HepG2 (cell line): ENCODE measurements at regions not wholly inside any gene's neighbourhood (a gene's known extent, or its start where the extent isn't known, plus 50 kb on each side); places are given as distances from the start of the nearest gene placed in this dataset.

ENCODE experiments used
- ATAC-seq: fragments of 200-7000 bp; cut with Tn5 transposase; 3 replicates; pipeline ENCODE4 v1.9.1; 2020; ENCODE audit warnings: mild to moderate bottlenecking, moderate library complexity
- BruUV-seq: library from RNA; stranded (reverse); fragments of 400-500 nt; replicated peaks from 2 replicates; lab custom pipeline; 2021; lab: Mats Ljungman, UMichigan
- CTCF ChIA-PET: fragments of 300-600 bp; formaldehyde crosslinking; extraction: SDS; loops from one replicate; lab custom pipeline; 2021; ENCODE audit warnings: low total read pairs, inconsistent platforms, low intra/inter-chr PET ratio; lab: Yijun Ruan, JAX
- POLR2A ChIA-PET: fragments of 350-600 bp; sonication (Branson Sonifier 250); formaldehyde crosslinking; loops from one replicate; lab custom pipeline; 2020; ENCODE audit warnings: antibody characterized with exemption, inconsistent platforms; lab: Yijun Ruan, JAX
- DNase-seq: peaks from one replicate; pipeline ENCODE4 v3.0.0-alpha.2; 2015; ENCODE audit warnings: low spot score
- FAIRE-seq: peaks from 3 replicates; lab custom pipeline; 2011; peaks lifted over from hg19 to GRCh38; lab: Jason Lieb, UNC
- H2AFZ ChIP-seq: one replicate; pipeline ENCODE4 v1.6.1; 2011; ENCODE audit warnings: low read length, inconsistent platforms
- H3K27ac ChIP-seq: fragments of 300-600 bp; 3 replicates; pipeline ENCODE4 v1.8.0; 2011; ENCODE audit warnings: mixed run types, mild to moderate bottlenecking, mixed read lengths, low read length, inconsistent platforms; ENCODE audit not compliant: insufficient read depth; ENCODE audit errors: extremely low read length
- H3K27me3 ChIP-seq, 2 experiments: fragments of 200-600 bp in 1 of 2; 2 replicates in 1 of 2; 3 replicates in 1 of 2; pipeline versions ENCODE4 v1.6.0 to v1.8.0; 2011; ENCODE audit warnings: low read length in 2 of 2, mild to moderate bottlenecking in 2 of 2, moderate library complexity in 2 of 2, inconsistent platforms in 1 of 2; ENCODE audit not compliant: insufficient read depth in 2 of 2, control insufficient read depth in 1 of 2
- H3K36me3 ChIP-seq, 2 experiments: fragments of 200-600 bp in 1 of 2; replicated peaks in 1 of 2; 2 replicates in 1 of 2; 3 replicates in 1 of 2; pipeline versions ENCODE4 v1.5.1 to v1.8.0; 2011; ENCODE audit warnings: low read length in 2 of 2, inconsistent platforms in 1 of 2; ENCODE audit not compliant: insufficient read depth in 2 of 2, control insufficient read depth in 1 of 2
- H3K4me1 ChIP-seq: 2 replicates; pipeline ENCODE4 v1.5.1; 2012; ENCODE audit warnings: low read length, inconsistent platforms; ENCODE audit not compliant: insufficient read depth
- H3K4me2 ChIP-seq: 2 replicates; pipeline ENCODE4 v1.6.0; 2011; ENCODE audit warnings: low read depth, low read length, inconsistent platforms
- H3K4me3 ChIP-seq, 3 experiments: fragments of 200-600 bp in 1 of 3; sonication (generic), shearing (Covaris generic) in 1 of 3; replicated peaks in 1 of 3; 2 replicates each; pipeline ENCODE4 v1.5.1; 2011 to 2016; ENCODE audit warnings: low read length in 3 of 3, inconsistent platforms in 2 of 3, low read depth in 2 of 3, mild to moderate bottlenecking in 2 of 3, control low read depth in 1 of 3, mixed read lengths in 1 of 3; ENCODE audit not compliant: insufficient read depth in 1 of 3
- H3K79me2 ChIP-seq: one replicate; pipeline ENCODE4 v1.6.1; 2011; ENCODE audit warnings: low read length, inconsistent platforms; ENCODE audit not compliant: insufficient read depth
- H3K9ac ChIP-seq: 2 replicates; pipeline ENCODE4 v1.6.0; 2011; ENCODE audit warnings: mild to moderate bottlenecking, low read depth, low read length, inconsistent platforms; ENCODE audit not compliant: insufficient read depth
- H3K9me3 ChIP-seq: 2 replicates; pipeline ENCODE4 v1.5.1; 2012; ENCODE audit warnings: mild to moderate bottlenecking, low read length
- H4K20me1 ChIP-seq: 2 replicates; pipeline ENCODE4 v1.6.0; 2011; ENCODE audit warnings: inconsistent platforms, mild to moderate bottlenecking, low read length, moderate library complexity; ENCODE audit not compliant: insufficient read depth
- CEBPB ChIP-seq: IDR thresholded peaks from 2 replicates; pipeline ENCODE4 v1.6.1; 2011; ENCODE audit warnings: low read depth, low read length, improper control_type of control experiment, borderline replicate concordance
- CSRNP1 ChIP-seq: sonication (generic); formaldehyde crosslinking; IDR thresholded peaks from 2 replicates; pipeline ENCODE4 v1.8.1; 2023; ENCODE audit warnings: mild to moderate bottlenecking, missing genetic modification reagents
- HMG20A ChIP-seq: IDR thresholded peaks from 2 replicates; pipeline ENCODE4 v1.6.1; 2016; ENCODE audit warnings: borderline replicate concordance
- KLF11 ChIP-seq: IDR thresholded peaks from 2 replicates; pipeline ENCODE4 v1.6.1; 2016; ENCODE audit warnings: missing compliant biosample characterization
- MEF2D ChIP-seq: sonication (generic); formaldehyde crosslinking; IDR thresholded peaks from 2 replicates; pipeline ENCODE4 v1.5.1; 2020; ENCODE audit warnings: mild to moderate bottlenecking, missing genetic modification reagents
- NFKBIZ ChIP-seq: IDR thresholded peaks from 2 replicates; pipeline ENCODE4 v1.6.1; 2018; ENCODE audit warnings: missing genetic modification reagents, missing compliant biosample characterization
- SIX4 ChIP-seq: sonication (generic); formaldehyde crosslinking; IDR thresholded peaks from 2 replicates; pipeline ENCODE4 v1.4.0; 2020; ENCODE audit warnings: missing genetic modification reagents
- SMYD3 ChIP-seq: sonication (generic); formaldehyde crosslinking; IDR thresholded peaks from 2 replicates; pipeline ENCODE4 v1.8.1; 2023; ENCODE audit warnings: mild to moderate bottlenecking, missing genetic modification reagents
- SP140L ChIP-seq: sonication (generic); formaldehyde crosslinking; IDR thresholded peaks from 2 replicates; pipeline ENCODE4 v1.4.0; 2020; ENCODE audit warnings: missing genetic modification reagents, borderline replicate concordance
- TMF1 ChIP-seq: sonication (generic); formaldehyde crosslinking; IDR thresholded peaks from 2 replicates; pipeline ENCODE4 v1.8.1; 2022; ENCODE audit warnings: low read depth, missing genetic modification reagents
- ZBTB38 ChIP-seq: sonication (generic); formaldehyde crosslinking; IDR thresholded peaks from 2 replicates; pipeline ENCODE4 v1.5.1; 2020; ENCODE audit warnings: mild to moderate bottlenecking, missing genetic modification reagents
- ZFP36L1 ChIP-seq: sonication (generic); formaldehyde crosslinking; IDR thresholded peaks from 2 replicates; pipeline ENCODE4 v1.8.0; 2022; ENCODE audit warnings: mild to moderate bottlenecking, missing genetic modification reagents, moderate library complexity
- ZNF136 ChIP-seq: sonication (generic); formaldehyde crosslinking; IDR thresholded peaks from 2 replicates; pipeline ENCODE4 v1.8.1; 2022; ENCODE audit warnings: low read depth, mild to moderate bottlenecking, moderate library complexity, missing genetic modification reagents
- ZNF329 ChIP-seq: sonication (generic); formaldehyde crosslinking; IDR thresholded peaks from 2 replicates; pipeline ENCODE4 v1.9.0; 2021; ENCODE audit warnings: low read depth, mild to moderate bottlenecking, missing genetic modification reagents
- ZNF746 ChIP-seq: sonication (generic); formaldehyde crosslinking; IDR thresholded peaks from 2 replicates; pipeline ENCODE4 v1.8.0; 2022; ENCODE audit warnings: mild to moderate bottlenecking, missing genetic modification reagents
- WGBS: methylation state at CpG from one replicate; pipeline ENCODE4 v1.1.6; 2017; ENCODE audit warnings: low lambda C conversion rate; 5-methylcytosine and 5-hydroxymethylcytosine counted together
- in situ Hi-C: cut with HindIII; loops from 2 replicates; pipeline ENCODE4 v1.10.0; 2017; ENCODE audit warnings: low pct_unique_long_range_greater_than_20kb; ENCODE audit not compliant: extremely low pct_ligation_motif_present
- intact Hi-C: fragments of 100-400 bp; cut with micrococcal nuclease; formaldehyde crosslinking; loops from one replicate; pipeline ENCODE4 v1.10.0; 2022; ENCODE audit not compliant: unreplicated experiment
- TF ChIP-seq, protein P1 (sequence below): IDR thresholded peaks from 2 replicates; pipeline ENCODE4 v1.6.1; 2016; ENCODE audit warnings: missing compliant biosample characterization, missing genetic modification reagents, borderline replicate concordance
- TF ChIP-seq, protein P2 (sequence below): conservative IDR thresholded peaks from 2 replicates; pipeline ENCODE4 v1.6.1; 2018; ENCODE audit warnings: missing genetic modification reagents

- intact Hi-C loops, result no loop called here
- Histone ChIP-seq H3K36me3 (no peaks in the 10 kb centered on the region), H3K4me3 (no peak overlapping the region), H3K4me2 (no peak overlapping the region), H2AFZ (no peak overlapping the region), H3K9ac (no peak overlapping the region), H3K27ac (no peak overlapping the region), H3K9me3 (peaks cover 94% of the 10 kb centered on the region), H4K20me1 (no peaks in the 10 kb centered on the region), H3K4me1 (no peaks in the 10 kb centered on the region), H3K27me3 (no peaks in the 10 kb centered on the region), H3K79me2 (no peaks in the 10 kb centered on the region)
- TF ChIP-seq SIX4 (CRISPR knock-in tag), result no peak
- TF ChIP-seq, protein P1, sequence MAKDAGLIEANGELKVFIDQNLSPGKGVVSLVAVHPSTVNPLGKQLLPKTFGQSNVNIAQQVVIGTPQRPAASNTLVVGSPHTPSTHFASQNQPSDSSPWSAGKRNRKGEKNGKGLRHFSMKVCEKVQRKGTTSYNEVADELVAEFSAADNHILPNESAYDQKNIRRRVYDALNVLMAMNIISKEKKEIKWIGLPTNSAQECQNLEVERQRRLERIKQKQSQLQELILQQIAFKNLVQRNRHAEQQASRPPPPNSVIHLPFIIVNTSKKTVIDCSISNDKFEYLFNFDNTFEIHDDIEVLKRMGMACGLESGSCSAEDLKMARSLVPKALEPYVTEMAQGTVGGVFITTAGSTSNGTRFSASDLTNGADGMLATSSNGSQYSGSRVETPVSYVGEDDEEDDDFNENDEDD (CRISPR knock-in tag), result no peak
- ChIA-PET POLR2A (no interaction called here), CTCF (no interaction called here)
- in situ Hi-C loops, result no loop called here
- ATAC-seq (no peak), DNase-seq (no peak), FAIRE-seq (no peak)
- WGBS, result 33% methylated on average over 4 of the region's 4 CpGs
- BruUV-seq, result no TSS peak
These were observed 338.3 kb downstream of the CBLN4 start for GRCh38 chr20:55667024-55667423.

- BruUV-seq, result no TSS peak
- ATAC-seq (no peak), DNase-seq (no peak), FAIRE-seq (no peak)
- no peaks in the 10 kb centered on the region for H3K27me3 ChIP-seq
- no peaks in the 10 kb centered on the region for H3K79me2 ChIP-seq
- intact Hi-C loops, result no loop called here
- POLR2A ChIA-PET, result no interaction called here
- H3K9me3 ChIP-seq, result peaks cover 97% of the 10 kb centered on the region
- no peak overlapping the region for H2AFZ ChIP-seq
- in situ Hi-C loops, result no loop called here
- no peak overlapping the region for H3K9ac ChIP-seq
- 18% methylated on average over 3 of the region's 3 CpGs for WGBS
- H4K20me1 ChIP-seq, result no peaks in the 10 kb centered on the region
- H3K4me1 ChIP-seq, result no peaks in the 10 kb centered on the region
- CTCF ChIA-PET, result no interaction called here
- H3K4me3 ChIP-seq, result no peak overlapping the region
- H3K36me3 ChIP-seq, result no peaks in the 10 kb centered on the region
- no peak overlapping the region for H3K27ac ChIP-seq
- no peak overlapping the region for H3K4me2 ChIP-seq
- no peak for TF ChIP-seq TMF1 (CRISPR knock-in tag)
- TF ChIP-seq ZNF329 (CRISPR knock-in tag), result no peak
- no peak for TF ChIP-seq CSRNP1 (CRISPR knock-in tag)
- TF ChIP-seq SP140L, result no peak
- TF ChIP-seq KLF11 (CRISPR knock-in tag), result no peak
- no peak for TF ChIP-seq ZNF746 (CRISPR knock-in tag)
- no peak for TF ChIP-seq HMG20A (CRISPR knock-in tag)
- TF ChIP-seq MEF2D (CRISPR knock-in tag), result no peak
- TF ChIP-seq ZFP36L1 (CRISPR knock-in tag), result no peak
- TF ChIP-seq, protein P2, sequence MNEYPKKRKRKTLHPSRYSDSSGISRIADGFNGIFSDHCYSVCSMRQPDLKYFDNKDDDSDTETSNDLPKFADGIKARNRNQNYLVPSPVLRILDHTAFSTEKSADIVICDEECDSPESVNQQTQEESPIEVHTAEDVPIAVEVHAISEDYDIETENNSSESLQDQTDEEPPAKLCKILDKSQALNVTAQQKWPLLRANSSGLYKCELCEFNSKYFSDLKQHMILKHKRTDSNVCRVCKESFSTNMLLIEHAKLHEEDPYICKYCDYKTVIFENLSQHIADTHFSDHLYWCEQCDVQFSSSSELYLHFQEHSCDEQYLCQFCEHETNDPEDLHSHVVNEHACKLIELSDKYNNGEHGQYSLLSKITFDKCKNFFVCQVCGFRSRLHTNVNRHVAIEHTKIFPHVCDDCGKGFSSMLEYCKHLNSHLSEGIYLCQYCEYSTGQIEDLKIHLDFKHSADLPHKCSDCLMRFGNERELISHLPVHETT (CRISPR knock-in tag), result no peak
- no peak for TF ChIP-seq SMYD3 (CRISPR knock-in tag)
- TF ChIP-seq ZBTB38, result no peak
- TF ChIP-seq ZNF136 (CRISPR knock-in tag), result no peak
- no peak for TF ChIP-seq NFKBIZ
- no peak for TF ChIP-seq CEBPB
These were observed 349.0 kb downstream of the CBLN4 start for GRCh38 chr20:55656231-55656775.
